Endometrium (tissue), 2 donors: ENCODE measurements at regions not wholly inside any gene's neighbourhood (a gene's known extent, or its start where the extent isn't known, plus 50 kb on each side); places are given as distances from the start of the nearest gene placed in this dataset.

ENCODE experiments used
- FAIRE-seq: peaks from 2 replicates; lab custom pipeline; 2012; peaks lifted over from hg19 to GRCh38; lab: Jason Lieb, UNC
- donor health status: control.
- donor health status: control.

- FAIRE-seq, result no peak
Measured at GRCh38 chr15:29601811-29602210, 220.5 kb downstream of the TJP1 start.

GRCh38 chr15:29600262-29600661 is 222.0 kb downstream of the TJP1 start:
- no peak for FAIRE-seq

- FAIRE-seq, result no peak
Measured at GRCh38 chr15:29596266-29596665, 226.0 kb downstream of the TJP1 start.

- no peak for FAIRE-seq
Measured at GRCh38 chr15:29593629-29594028, 228.6 kb downstream of the TJP1 start.

- no peak for FAIRE-seq
Measured at GRCh38 chr15:29593111-29593510, 229.2 kb downstream of the TJP1 start.

GRCh38 chr15:29590701-29591100 is 231.6 kb downstream of the TJP1 start:
- no peak for FAIRE-seq

- no peak for FAIRE-seq
Measured at GRCh38 chr15:29589975-29590374, 232.3 kb downstream of the TJP1 start.

GRCh38 chr15:29589416-29589815 is 232.9 kb downstream of the TJP1 start:
- no peak for FAIRE-seq

- FAIRE-seq, result no peak
Measured at GRCh38 chr15:29573197-29573838, 248.9 kb downstream of the TJP1 start.

GRCh38 chr15:29571792-29572431 is 250.4 kb downstream of the TJP1 start:
- no peak for FAIRE-seq

- no peak for FAIRE-seq
Measured at GRCh38 chr15:29570948-29571791, 251.1 kb downstream of the TJP1 start.

GRCh38 chr15:29570121-29570947 is 251.9 kb downstream of the TJP1 start:
- FAIRE-seq, result no peak

GRCh38 chr15:29569533-29570092 is 252.7 kb downstream of the TJP1 start:
- FAIRE-seq, result no peak

GRCh38 chr15:29568840-29569532 is 253.3 kb downstream of the TJP1 start:
- no peak for FAIRE-seq

- FAIRE-seq, result no peak
Measured at GRCh38 chr15:29567336-29567735, 254.9 kb downstream of the TJP1 start.

- no peak for FAIRE-seq
Measured at GRCh38 chr15:29566914-29567313, 255.4 kb downstream of the TJP1 start.

- no peak for FAIRE-seq
Measured at GRCh38 chr15:29563112-29563511, 259.2 kb downstream of the TJP1 start.

- no peak for FAIRE-seq
Measured at GRCh38 chr15:29560896-29561295, 261.4 kb downstream of the TJP1 start.

GRCh38 chr15:29558261-29558660 is 264.0 kb downstream of the TJP1 start:
- no peak for FAIRE-seq

GRCh38 chr15:29557171-29557570 is 265.1 kb downstream of the TJP1 start:
- no peak for FAIRE-seq

- FAIRE-seq, result peak; percentile 96
Measured at GRCh38 chr15:29556380-29556779, 265.9 kb downstream of the TJP1 start.
